ENCODE measurements at regions not wholly inside any gene's neighbourhood (a gene's known extent, or its start where the extent isn't known, plus 50 kb on each side); places are given as distances from the start of the nearest gene placed in this dataset.

GRCh38 chr1:58991305-58991704, 207.5 kb upstream of the JUN start:
- Histone ChIP-seq H3K4me1 (ENCODE audit: insufficient read depth, low read length, poor library complexity, severe bottlenecking) (peaks cover 16% of the 10 kb centered on the region), H3K4me3 (ENCODE audit: low read length, poor library complexity, severe bottlenecking) (no peak overlapping the region), H3K4me2 (ENCODE audit: low read depth, low read length, poor library complexity, severe bottlenecking) (no peak overlapping the region), H4K20me1 (ENCODE audit: insufficient read depth, low read length, poor library complexity, severe bottlenecking) (no peaks in the 10 kb centered on the region), H3K36me3 (ENCODE audit: insufficient read depth, low read length) (no peaks in the 10 kb centered on the region), H3K9me2 (replicated peaks; ENCODE audit: low read depth, low read length) (no peaks in the 10 kb centered on the region), H3K27me3 (ENCODE audit: insufficient read depth, low read length, poor library complexity, severe bottlenecking) (no peaks in the 10 kb centered on the region), H3K9ac (ENCODE audit: low read depth, low read length, poor library complexity, severe bottlenecking) (no peak overlapping the region), H3K9me3 (ENCODE audit: insufficient read depth, low read depth, low read length) (no peaks in the 10 kb centered on the region), H3F3A (ENCODE audit: low read depth) (no peaks in the 10 kb centered on the region), H3K79me2 (ENCODE audit: insufficient read depth, low read length) (no peaks in the 10 kb centered on the region), H2AFZ (ENCODE audit: low read length) (no peak overlapping the region; the same call in 1 of the 2 replicates)
- TF ChIP-seq CTCF (conservative IDR thresholded peaks at IDR 0.05; ENCODE audit: low read length), result no peak

GRCh38 chr1:58992643-58993042, 208.8 kb upstream of the JUN start:
- peaks cover 3% of the 10 kb centered on the region for H3K4me1 ChIP-seq (ENCODE audit: insufficient read depth, low read length, poor library complexity, severe bottlenecking)

GRCh38 chr1:58993403-58993802, 209.6 kb upstream of the JUN start:
- Histone ChIP-seq H3K36me3 (ENCODE audit: insufficient read depth, low read length) (no peaks in the 10 kb centered on the region), H3K9me3 (ENCODE audit: insufficient read depth, low read depth, low read length) (no peaks in the 10 kb centered on the region), H4K20me1 (ENCODE audit: insufficient read depth, low read length, poor library complexity, severe bottlenecking) (no peaks in the 10 kb centered on the region), H3K4me2 (ENCODE audit: low read depth, low read length, poor library complexity, severe bottlenecking) (no peak overlapping the region), H2AFZ (ENCODE audit: low read length) (no peak overlapping the region), H3K27me3 (ENCODE audit: insufficient read depth, low read length, poor library complexity, severe bottlenecking) (no peaks in the 10 kb centered on the region), H3K9me2 (replicated peaks; ENCODE audit: low read depth, low read length) (no peaks in the 10 kb centered on the region), H3K4me1 (ENCODE audit: insufficient read depth, low read length, poor library complexity, severe bottlenecking) (peaks cover 5% of the 10 kb centered on the region), H3K4me3 (ENCODE audit: low read length, poor library complexity, severe bottlenecking) (no peak overlapping the region), H3K79me2 (ENCODE audit: insufficient read depth, low read length) (no peaks in the 10 kb centered on the region), H3F3A (ENCODE audit: low read depth) (no peaks in the 10 kb centered on the region), H3K9ac (ENCODE audit: low read depth, low read length, poor library complexity, severe bottlenecking) (no peak overlapping the region)
- TF ChIP-seq EZH2phosphoT487 (IDR thresholded peaks at IDR 0.05; ENCODE audit: borderline replicate concordance), result no peak
- TF ChIP-seq CTCF (conservative IDR thresholded peaks at IDR 0.05; ENCODE audit: low read length), result no peak

More at GRCh38 chr1:58992643-58993042, 208.8 kb upstream of the JUN start:
- no peaks in the 10 kb centered on the region for H3F3A ChIP-seq (ENCODE audit: low read depth)
- no peaks in the 10 kb centered on the region for H3K9me3 ChIP-seq (ENCODE audit: insufficient read depth, low read depth, low read length)
- no peak overlapping the region for H2AFZ ChIP-seq (ENCODE audit: low read length)
- no peaks in the 10 kb centered on the region for H3K36me3 ChIP-seq (ENCODE audit: insufficient read depth, low read length)
- no peak overlapping the region for H3K9ac ChIP-seq (ENCODE audit: low read depth, low read length, poor library complexity, severe bottlenecking)
- H4K20me1 ChIP-seq (ENCODE audit: insufficient read depth, low read length, poor library complexity, severe bottlenecking), result no peaks in the 10 kb centered on the region
- H3K4me2 ChIP-seq (ENCODE audit: low read depth, low read length, poor library complexity, severe bottlenecking), result no peak overlapping the region
- no peak overlapping the region for H3K4me3 ChIP-seq (ENCODE audit: low read length, poor library complexity, severe bottlenecking)
- no peak for TF ChIP-seq EZH2phosphoT487 (IDR thresholded peaks at IDR 0.05; ENCODE audit: borderline replicate concordance)
- no peak for TF ChIP-seq CTCF (conservative IDR thresholded peaks at IDR 0.05; ENCODE audit: low read length)
- no peaks in the 10 kb centered on the region for H3K79me2 ChIP-seq (ENCODE audit: insufficient read depth, low read length)
- no peaks in the 10 kb centered on the region for H3K27me3 ChIP-seq (ENCODE audit: insufficient read depth, low read length, poor library complexity, severe bottlenecking)
- no peaks in the 10 kb centered on the region for H3K9me2 ChIP-seq (replicated peaks; ENCODE audit: low read depth, low read length)

All from Loucy (cell line).